Forelimb muscle (tissue), 1 donor: ENCODE measurements at regions not wholly inside any gene's neighbourhood (a gene's known extent, or its start where the extent isn't known, plus 50 kb on each side); places are given as distances from the start of the nearest gene placed in this dataset.
"Not testable (repeated sequence)": the region's sequence is repeated elsewhere in the genome, so short reads cannot be mapped to it uniquely, and the experiment has no call there.

ENCODE experiments used
- DNase-seq: peaks from one replicate; pipeline ENCODE4 v3.0.0-alpha.2; 2013; ENCODE audit warnings: low read depth

DNA sequence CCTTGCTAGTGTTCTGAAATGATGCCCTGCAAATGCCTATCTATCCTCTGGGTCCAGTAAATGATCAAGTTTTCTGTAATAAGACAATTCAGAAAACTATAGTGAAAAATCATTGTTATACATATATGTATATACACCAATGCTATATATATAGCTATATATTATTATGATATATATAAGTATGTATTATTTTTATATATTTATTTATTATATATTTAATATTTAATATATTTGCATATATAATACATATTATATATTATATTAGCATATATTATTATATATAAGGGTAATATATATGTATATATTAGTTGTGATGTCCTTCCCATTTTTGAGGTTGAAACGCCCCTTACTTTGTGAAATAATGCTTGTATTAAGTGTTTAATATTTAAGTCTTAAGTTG lies 181.4 kb upstream of the CACNA2D1 start:
- DNase-seq: no peak

- DNase-seq: no peak
These were observed 180.8 kb upstream of the CACNA2D1 start for GRCh38 chr7:82624337-82624736.

DNA sequence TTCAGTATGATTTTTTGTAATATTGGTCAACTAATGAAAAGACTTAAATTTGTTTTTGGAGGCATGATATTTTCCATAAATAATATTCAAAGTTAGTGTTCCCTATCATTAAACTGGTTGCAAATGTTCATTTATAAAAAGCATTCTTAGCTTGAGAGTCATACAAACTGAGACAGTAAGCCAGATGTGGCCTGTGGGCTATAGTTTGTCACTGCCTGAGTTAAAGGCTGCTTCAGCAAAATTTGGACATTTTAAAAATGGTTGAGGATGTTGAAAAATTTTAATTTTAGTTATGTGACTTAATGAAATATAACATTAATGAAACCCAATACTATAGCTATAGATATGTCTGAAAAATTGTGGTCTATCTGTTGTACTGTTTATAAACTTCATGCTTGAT lies 180.2 kb upstream of the CACNA2D1 start:
- DNase-seq: no peak

DNA sequence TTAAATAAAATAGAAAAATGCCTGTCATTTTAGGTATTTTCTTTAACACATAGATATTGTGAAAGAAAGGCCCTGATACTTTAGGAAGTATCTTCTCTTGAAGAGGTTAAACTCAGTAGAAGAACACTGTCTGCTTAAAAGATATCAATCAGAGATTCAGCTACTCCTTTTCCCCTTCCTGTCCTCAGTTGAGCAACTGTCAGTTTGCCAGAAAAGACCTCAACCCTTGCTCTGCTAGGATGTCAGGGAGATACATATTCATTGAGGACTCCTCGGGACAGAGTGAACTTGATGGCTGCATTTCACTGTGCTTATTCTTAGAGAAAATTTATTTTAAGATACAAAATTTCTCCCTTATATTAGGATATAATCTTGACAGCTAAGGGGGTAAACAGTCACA lies 173.6 kb upstream of the CACNA2D1 start:
- no peak for DNase-seq

DNA sequence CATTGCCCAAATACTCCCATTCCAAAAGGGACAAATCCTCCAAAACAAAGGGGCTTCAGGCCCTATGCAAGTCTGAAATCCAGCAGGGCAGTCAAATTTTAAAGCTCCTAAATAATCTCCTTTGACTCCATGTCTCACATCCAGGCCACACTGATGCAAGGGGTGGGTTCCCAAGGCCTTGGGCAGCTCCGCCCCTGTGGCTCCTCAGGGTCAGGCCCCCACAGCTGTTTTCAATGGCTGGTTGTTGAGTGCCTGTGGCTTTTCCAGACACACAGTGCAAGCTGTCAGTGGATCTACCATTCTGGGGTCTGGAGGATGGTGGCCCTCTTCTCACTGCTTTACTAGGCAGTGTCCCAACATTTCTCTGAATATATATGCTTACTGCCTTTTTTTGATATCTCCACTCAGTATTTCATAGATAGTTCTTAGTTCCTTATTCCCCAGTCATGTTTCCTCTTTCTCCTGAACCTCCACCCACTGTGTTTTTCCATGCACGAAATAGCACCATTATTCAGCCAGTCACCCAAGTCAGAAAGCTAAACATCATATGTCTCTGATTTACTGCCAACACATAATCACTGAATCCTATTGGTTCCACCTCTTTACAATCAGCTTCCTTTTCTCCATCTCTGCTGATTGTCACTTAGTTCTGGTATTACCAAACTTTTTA lies 172.6 kb upstream of the CACNA2D1 start:
- DNase-seq: no peak

DNA sequence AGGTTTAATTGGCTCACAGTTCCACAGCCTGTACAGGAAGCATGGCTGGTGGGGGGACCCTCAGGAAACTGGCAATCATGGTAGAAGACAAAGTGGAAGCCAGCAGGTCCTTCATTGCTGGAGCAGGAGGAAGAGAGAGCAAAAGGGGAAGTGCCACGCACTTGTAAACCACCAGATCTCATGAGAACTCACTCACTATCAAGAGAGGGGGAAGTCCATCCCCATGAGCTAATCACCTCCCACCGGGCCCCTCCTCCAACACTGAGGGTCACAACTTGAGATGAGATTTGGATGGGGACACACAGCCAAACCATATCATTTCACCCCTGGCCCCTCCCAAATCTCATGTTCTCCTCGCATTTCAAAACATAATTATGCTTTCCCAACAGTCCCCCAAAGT lies 171.9 kb upstream of the CACNA2D1 start:
- DNase-seq: no peak

DNA sequence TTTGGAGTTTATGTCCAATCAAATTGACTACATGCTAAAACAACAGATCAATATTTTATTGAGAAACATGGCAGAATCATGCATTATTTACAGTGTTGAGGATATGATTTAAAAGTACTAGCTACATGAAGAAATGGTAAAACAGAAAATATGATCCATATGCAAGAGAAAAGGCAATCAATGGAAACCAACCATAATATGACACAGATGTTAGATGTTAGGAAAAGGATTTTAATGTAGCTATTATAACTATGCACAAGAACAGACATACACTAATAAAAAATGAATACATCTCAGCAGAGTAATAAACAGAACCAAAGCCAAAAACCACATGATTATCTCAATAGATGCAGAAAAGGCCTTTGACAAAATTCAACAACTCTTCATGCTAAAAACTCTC lies 166.2 kb upstream of the CACNA2D1 start:
- no peak for DNase-seq

- no peak for DNase-seq
These were observed 161.8 kb upstream of the CACNA2D1 start for GRCh38 chr7:82605247-82605864.

- DNase-seq: no peak
These were observed 158.5 kb upstream of the CACNA2D1 start for GRCh38 chr7:82602066-82602465.

DNA sequence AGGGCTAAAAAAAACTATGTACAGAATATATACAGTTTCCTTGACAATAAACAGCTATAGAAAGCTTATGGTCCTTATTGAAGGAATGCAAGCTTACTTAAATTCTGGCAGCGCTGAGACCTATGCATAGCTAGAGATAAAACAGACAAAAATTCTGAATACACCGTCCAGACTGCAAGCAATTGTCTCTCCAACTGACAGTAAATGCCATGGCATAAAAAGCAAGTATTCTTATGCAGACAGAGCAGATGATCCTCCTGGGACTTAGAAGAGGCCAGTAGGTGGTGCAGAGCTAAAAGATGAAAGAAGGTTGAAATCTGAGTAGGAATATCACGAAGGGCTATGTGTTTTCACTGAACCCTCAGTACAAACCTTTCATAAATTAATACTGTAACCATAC lies 157.0 kb upstream of the CACNA2D1 start:
- no peak for DNase-seq

DNA sequence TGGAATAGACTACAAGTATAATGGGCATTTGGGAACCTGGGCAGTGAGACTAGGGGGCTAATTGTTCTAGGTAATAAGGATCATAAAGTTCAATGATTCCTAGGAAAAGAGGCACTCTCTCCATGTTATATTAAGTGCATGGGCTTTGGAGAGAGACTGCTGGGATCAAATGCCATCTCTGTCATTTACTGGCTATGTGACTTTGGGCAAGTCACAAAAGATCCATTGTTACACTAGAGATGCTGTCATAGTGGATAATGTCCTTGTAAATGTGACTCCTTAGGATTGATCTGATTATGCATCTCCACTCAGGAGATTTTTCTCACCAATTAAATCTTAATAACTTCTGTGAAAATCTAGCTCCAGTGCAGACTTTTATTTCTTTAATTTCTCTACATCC lies 156.3 kb upstream of the CACNA2D1 start:
- no peak for DNase-seq

- no peak for DNase-seq
These were observed 155.4 kb upstream of the CACNA2D1 start for GRCh38 chr7:82598958-82599357.

DNA sequence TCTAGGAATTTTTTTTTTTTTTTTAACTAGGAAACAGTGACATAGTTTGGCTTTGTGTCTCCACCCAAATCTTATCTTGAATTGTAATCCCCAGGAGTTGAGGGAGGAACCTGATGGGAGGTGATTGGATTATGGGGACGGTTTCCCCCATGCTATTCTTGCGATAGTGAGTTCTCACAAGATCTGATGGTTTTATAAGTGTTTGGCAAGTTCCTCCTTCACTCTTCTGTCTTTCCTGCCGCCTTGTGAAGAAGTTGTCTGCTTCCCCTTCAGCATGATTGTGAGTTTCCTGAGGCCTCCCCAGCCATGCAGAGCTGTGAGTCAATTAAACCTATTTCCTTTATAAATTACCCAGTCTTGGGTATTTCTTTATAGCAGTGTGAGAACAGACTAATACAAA lies 152.2 kb upstream of the CACNA2D1 start:
- DNase-seq: not testable (repeated sequence)

GRCh38 chr7:82595176-82595575 lies 151.6 kb upstream of the CACNA2D1 start:
- DNase-seq: no peak

DNA sequence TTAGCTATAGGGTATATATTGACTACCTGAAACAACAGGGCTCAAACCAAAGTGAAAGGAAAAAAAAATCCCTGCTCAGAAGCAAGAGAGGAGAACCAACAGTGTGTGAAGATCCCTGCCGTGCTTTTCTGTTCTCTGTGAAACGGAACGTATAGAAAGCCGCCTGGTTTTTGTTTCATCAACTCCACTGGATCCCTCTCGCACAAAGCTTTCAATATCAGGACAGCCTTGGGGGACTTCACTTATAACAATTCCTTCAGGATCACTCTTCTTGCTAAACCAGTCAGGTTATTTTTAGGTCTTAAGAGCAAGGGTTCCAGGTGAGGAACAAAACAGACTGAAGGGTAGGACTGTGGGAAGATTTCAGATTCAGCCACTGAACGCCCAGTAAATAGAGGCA lies 151.1 kb upstream of the CACNA2D1 start:
- DNase-seq: no peak

- DNase-seq: no peak
These were observed 150.2 kb upstream of the CACNA2D1 start for GRCh38 chr7:82593780-82594179.

GRCh38 chr7:82592416-82592815 lies 148.8 kb upstream of the CACNA2D1 start:
- DNase-seq: no peak

- DNase-seq: no peak
These were observed 135.5 kb upstream of the CACNA2D1 start for GRCh38 chr7:82579047-82579446.

DNA sequence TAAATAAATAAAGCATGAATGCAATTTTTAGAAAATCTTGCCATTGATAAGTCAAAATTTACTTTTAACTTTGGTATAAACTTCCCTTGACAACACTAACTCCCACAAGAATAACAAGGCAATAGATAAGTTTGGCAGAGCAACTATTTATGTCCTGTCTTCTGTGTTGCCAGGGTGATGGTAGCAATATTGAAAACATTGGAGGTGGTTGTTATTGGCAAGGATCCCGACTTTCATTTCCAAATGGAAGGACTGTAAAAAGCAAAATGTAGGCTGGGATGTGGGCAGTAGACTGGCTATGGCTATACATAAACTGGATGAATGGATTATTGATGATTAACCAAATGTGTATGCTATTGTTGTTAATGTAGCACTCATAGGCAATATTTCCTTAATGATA lies 134.9 kb upstream of the CACNA2D1 start:
- no peak for DNase-seq

DNA sequence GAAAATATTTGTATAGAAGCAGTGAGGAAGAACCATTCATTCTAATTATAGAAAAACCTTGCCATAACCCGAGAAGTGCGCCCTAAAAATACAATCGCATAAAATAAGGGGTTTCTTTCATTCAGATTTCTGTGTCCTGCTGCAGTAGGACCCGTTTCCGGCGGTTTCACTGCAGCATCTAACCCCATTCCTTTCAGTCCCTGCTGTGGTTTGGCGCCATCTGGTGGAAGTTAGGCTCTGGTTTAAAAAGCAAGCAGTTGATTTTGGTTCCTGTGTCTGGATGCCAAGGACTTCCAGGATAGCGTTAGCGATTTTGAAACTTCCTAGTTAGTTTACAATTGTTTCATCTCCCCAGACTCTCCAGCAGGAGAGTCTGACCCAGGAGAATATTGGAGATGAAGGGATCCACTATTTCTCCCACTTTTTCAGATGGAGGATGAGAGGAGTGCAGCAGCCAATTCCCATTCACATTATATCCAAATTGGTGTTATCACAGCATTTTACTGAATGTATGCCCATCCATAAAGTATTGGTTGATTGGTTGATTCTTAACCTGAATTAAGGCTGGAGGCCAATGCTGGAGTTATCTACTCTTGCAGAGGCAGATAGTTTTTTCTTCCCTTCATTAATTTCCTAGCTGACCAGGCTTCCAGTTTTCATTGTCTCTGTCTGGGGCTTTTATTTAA lies 128.8 kb upstream of the CACNA2D1 start:
- peak; percentile 65 for DNase-seq

DNA sequence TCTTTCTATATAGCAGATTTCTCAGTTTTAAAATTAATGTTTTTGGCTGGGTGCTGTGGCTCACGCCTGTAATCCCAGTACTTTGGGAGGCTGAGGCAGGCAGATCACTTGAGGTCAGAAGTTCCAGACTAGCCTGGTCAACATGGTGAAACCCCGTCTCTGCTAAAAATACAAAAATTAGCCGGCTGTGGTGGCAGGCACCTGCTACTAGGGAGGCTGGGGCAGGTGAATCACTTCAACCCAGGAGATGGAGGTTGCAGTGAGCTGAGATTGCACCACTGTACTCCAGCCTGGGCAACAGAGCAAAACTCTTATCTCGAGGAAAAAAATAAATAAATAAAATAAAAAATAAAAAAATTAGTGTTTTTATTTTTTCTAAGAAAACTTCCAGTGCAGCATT lies 127.5 kb upstream of the CACNA2D1 start:
- DNase-seq: not testable (repeated sequence)

- no peak for DNase-seq
These were observed 124.3 kb upstream of the CACNA2D1 start for GRCh38 chr7:82567841-82568240.

GRCh38 chr7:82567356-82567755 lies 123.8 kb upstream of the CACNA2D1 start:
- peak; percentile 11 for DNase-seq
